DMS79 treated with DMSO at 0.1 percent for 48 hours (cell line): ENCODE measurements at regions not wholly inside any gene's neighbourhood (a gene's known extent, or its start where the extent isn't known, plus 50 kb on each side); places are given as distances from the start of the nearest gene placed in this dataset.

Experiments
- DNase-seq: peaks from one replicate; lab custom pipeline; 2025; lab: John Stamatoyannopoulos, UW

DNA sequence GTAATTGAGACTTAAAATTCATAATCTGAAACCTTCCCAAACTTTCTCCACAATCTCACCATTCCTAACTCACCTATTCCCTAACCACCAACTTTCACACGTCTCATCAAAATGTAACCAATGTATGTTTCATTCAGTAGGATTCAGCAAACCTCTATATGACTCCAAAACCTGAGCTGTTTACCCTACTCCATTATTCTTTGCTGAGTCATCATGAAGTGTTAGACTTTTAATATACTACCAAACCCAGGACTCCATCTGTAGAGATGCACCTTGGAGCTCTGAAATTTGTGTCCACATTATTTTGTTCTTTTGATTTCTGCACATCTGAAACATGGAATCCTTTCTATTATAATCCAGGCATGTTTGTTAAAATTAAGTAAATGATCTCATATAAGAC is 727.0 kb upstream of the PIK3C3 start:
- DNase-seq: no peak

GRCh38 chr18:41226911-41227310 is 728.1 kb upstream of the PIK3C3 start:
- no peak for DNase-seq

DNA sequence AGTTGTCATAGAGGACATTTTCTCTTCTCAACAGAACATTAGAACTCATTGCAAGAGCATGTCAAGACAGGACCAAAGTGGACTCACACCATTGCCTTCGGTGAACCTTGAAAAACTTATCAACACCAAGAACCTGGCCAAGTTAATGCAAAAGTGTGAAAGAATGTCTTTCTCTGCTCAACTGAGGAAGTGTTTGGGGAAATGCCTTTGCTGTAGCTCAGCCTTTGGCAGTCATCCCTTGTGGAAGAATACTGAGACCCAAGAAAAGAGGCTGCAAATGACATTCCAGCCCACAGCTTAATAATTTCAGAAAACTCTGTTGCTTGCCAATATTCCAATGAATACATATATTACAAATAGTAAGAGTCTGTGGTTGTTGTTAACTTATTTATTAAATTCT is 728.8 kb upstream of the PIK3C3 start:
- no peak for DNase-seq

DNA sequence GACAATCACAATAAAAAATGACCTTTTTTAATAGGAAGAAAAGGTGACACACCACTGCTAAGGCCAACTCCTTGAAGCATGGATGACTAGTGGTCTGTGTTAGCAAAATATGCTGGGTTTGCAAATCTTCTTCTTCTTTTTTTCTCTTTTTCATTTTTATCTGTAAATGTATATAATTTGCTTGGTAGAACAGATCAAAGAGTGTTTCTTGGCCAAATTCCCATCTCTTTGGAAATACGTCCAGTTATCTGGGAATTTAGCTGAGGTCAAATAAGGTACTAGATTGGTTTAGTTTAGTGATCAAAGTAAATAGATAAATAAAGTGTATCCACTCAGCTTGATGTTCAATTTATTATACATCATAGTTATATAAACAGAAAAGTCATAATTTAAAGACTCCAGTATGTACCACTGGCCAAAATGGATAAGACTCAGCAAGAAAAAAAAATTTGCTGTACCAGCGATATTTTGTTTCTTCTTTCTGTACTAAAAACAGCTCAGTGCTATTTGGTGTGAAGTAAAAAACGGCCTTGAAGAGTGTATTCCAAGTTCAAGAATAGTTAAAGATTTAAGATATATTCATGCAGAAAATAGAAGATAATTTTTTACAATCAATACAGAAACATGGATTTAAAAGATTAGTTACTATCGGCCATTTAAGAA is 738.6 kb upstream of the PIK3C3 start:
- no peak for DNase-seq

GRCh38 chr18:41207706-41208105 is 747.3 kb upstream of the PIK3C3 start:
- DNase-seq: no peak

DNA sequence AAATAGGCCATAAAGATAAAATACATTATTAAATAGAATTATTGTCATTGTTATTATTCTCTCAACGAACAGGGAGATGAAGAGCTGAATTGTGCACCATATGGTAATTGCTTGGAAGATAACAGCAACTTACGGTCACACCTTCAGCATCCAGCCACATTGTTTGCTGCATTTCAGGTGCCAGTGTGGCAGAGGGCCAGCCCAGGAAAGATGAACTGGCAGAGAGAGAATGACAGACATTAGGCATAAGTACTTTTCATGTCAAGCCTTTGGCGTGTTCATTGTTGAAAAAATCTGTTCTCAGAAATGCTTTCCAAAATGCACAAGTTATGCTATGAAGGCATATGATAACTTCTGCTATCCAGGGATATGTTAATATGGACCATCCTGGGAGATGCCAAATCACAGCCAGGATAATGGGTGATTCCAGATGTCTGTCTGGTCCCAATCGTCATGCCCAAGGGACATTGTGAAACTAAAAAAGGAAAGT is 748.6 kb upstream of the PIK3C3 start:
- no peak for DNase-seq

- no peak for DNase-seq
Observed at GRCh38 chr18:41199212-41199611, 755.8 kb upstream of the PIK3C3 start.

DNA sequence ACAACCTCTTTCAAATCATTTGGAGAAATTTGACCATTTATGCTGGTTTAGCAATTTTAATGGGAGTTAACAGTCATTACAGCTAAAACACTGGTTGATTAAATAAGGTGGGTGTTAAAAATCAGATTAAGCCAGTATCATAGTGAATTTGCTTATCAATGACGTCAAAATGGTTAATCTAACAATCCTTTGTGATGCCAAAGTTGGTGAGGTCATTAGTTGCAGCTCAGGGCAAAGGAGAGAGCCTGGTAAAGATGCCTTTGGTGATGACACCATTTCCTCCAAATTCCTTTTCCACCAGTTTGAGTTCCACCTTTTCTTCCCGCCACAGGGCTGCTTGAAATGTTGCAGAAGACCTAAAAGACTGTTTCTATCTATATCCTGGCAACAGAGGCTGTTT is 757.1 kb upstream of the PIK3C3 start:
- DNase-seq: no peak

- DNase-seq: no peak
Observed at GRCh38 chr18:41170346-41170745, 784.7 kb upstream of the PIK3C3 start.

DNA sequence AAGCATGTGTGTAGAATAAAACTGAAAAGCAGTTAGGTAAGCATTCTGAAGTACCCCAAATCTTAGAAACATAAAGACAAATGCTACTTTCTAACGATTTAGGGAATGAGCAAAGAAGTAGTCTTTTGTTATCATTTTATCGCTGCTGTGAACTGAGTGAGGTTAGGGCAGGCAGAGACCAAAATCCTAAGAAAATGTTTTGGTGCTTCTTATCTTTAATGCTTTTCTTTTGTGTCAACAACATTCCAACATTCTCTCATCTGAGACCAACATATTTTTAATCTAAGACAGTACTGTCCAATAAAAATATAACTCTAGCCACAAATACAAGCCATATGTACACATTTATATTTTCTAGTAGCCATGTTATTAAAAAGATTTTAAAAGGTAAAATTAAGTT is 789.4 kb upstream of the PIK3C3 start:
- DNase-seq: no peak

DNA sequence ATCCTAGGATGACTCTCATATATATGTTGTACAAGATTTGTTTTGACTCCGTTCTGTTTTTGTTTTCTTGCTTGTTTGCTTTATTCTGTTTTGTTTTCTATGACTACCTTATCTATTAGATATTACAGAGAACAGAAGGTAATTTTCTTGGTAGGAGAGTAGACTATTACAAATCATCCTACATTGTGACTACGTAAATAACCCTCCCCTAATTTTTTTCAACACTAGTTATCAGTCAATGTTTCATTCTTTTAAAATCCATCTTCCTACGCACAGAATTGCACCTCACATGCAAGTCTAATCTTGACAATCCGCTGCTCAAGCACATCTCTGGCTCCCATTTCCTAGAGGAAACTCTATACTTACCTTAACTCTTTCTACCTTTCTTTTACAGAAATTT is 792.3 kb upstream of the PIK3C3 start:
- no peak for DNase-seq

DNA sequence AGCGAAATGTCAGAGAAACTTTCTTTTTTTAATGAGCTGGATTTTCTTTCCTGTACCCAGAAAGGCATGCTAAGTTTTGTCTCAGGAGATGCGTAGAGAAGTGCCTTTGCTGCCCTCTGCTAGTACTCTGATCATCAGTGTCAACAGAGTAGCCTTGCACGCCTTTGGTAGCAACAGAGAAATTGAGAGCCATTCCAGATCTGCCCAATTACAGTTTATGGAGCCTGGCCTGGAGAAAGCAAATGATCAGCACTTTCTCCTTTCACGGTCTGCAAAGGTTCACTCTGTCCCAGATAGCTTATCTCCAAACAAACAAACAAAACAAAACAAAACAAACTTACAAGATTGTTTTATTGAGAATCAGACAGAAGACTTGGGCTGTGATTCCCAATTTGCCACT is 792.8 kb upstream of the PIK3C3 start:
- DNase-seq: no peak

- DNase-seq: no peak
Observed at GRCh38 chr18:41155910-41156851, 798.9 kb upstream of the PIK3C3 start.

DNA sequence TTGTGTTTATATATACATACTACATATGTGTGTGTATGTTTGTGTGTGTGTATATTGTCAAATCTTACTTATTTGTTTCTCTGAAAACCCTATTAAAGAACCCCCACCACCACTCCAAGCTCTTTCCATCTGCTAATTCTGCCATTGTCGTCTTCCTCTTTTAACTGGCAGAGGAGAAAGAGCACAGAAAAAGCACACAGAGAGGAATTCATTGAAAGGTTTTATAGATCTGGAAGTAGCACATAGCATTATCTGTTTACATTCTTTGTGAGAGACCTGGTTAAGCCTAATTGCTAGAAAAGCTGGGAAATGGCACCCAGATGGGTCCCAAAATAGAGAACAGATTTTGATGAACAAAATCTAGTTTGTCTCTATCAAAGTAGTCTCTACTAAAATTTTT is 800.0 kb upstream of the PIK3C3 start:
- DNase-seq: no peak

DNA sequence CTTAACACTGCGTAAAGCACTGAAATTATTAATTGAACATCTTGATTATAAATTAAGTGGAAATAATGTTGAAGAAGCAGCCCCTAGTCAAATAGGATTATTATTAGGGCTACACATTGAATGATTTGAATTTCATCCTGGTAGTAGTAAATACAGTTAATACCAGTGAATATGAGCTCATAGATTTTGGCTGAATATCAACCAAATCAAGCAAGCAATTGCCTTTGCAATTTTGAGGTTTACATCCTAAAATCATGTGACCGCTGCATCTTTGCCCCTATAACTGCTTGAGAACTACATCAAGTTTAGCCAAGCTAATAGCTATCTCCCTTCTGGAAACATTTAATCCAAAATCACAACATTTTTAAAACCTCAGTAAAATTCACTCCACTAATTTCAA is 801.2 kb upstream of the PIK3C3 start:
- DNase-seq: no peak

DNA sequence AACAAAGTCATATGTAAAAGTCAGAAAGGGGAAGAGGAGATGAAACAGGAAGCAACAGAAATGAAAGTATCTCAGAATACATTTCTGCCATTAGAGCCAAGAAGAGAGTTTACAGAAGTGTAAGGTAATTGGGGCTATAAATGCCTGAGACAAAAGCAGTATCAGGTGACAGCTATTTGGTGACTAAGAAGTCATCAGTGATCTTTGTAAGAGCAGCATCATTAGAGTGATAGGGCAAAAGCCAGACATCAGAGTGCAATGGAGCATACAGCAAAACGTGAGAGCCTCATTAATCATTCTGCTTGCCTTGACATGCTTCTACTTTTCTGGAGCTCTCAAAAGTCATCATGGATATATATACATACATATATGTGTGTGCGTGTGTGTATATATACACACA is 804.7 kb upstream of the PIK3C3 start:
- DNase-seq: peak; percentile 17

DNA sequence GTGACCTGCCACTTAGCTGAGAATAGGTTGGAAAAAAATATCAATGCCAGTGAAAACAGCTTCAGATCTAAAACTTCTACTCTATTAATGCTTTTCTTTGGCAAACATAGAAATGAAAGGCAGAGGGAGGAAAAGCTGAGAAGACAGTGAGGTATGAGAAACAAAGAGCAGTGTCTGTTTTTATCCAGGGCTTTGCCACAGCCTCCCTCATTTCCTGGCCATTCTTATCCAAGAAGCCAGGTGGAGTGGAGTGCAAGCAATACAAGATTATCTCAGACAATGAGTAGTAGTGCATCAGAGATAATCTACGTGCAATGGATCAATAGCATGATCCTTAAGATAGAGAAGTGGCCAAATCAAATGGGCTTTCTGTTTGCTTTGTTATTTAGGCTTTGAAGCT is 808.7 kb upstream of the PIK3C3 start:
- DNase-seq: no peak

DNA sequence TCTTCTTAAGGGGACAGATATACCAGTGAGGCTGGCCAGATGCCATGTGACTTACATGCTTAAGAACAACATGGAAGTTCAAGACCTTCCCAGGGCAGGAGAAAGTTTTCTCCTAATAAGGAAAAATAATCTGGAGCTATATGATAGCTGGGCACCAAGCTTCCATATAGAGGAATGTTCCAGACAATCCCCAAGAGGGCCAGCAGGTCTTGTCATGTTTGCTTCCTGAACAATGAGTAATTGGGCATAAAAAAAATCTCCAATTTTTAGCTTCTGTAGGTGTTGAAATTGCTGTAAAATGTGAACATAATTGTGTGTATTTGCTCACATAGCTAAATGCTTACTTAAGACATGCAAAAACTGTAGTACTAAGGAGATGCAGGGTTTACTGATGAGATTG is 809.5 kb upstream of the PIK3C3 start:
- DNase-seq: no peak

DNA sequence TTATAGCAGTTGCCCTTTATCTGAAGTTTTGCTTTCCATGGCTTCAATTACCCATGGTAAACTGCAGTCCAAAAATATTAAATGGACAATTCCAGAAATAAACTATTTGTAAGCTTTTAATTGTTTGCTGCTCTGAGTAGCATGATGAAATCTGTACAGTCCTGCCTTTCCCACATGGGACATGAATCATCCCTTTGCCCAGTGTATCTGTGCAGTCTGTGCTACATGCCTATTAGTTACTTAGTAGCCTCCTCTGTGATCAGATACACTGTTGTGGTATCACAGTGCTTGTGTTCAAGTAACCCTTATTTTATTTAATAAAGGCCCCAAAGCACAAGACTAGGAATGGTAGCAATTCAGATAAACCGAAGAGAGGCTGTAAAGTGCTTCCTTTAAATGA is 810.6 kb upstream of the PIK3C3 start:
- DNase-seq: no peak

DNA sequence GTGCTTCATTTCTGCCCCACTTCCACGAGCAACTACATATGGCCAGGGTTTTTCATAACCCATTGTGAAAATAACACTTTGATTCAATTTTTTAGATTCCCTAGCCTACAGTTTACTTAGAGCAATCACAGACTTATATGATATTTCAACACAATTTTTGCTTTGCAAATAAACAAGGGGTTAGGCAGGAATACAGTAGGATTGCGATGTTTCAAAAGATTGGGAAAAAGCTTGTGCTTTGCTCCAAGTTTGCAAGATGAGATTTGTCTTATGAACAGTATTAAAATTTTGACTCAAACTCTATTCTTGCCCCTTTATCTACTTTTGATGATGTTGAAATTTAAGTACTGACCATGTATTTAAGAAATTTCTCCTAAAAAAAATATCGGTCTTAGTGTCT is 814.5 kb upstream of the PIK3C3 start:
- no peak for DNase-seq

DNA sequence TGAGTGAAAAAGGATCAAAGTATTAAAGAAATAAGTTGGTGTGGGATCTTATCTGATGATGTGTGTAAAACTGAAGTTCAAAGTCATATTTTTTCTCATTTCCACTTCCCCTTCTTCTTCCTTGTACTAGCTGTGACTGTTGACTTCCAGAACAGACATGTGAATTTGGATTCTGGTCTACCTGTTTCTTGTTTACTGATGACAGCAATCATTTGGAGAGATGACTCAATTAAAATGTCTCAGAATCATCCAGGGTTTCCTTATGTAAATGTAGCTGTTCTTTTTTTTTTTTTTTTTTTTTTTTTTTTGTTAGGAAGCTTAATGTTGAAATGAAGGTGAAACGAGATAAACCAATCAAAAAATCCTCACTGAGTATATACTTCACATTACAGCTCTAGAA is 819.9 kb upstream of the PIK3C3 start:
- no peak for DNase-seq

GRCh38 chr18:41134426-41134825 is 820.6 kb upstream of the PIK3C3 start:
- no peak for DNase-seq

- DNase-seq: no peak
Observed at GRCh38 chr18:41131050-41131449, 824.0 kb upstream of the PIK3C3 start.
